Endothelial cell of umbilical vein (primary cell): ENCODE measurements at regions not wholly inside any gene's neighbourhood (a gene's known extent, or its start where the extent isn't known, plus 50 kb on each side); places are given as distances from the start of the nearest gene placed in this dataset.

ENCODE experiments used
- BruUV-seq: library from RNA; stranded (reverse); fragments of 400-500 nt; replicated peaks from 2 replicates; lab custom pipeline; 2021; lab: Mats Ljungman, UMichigan
- CTCF ChIA-PET: fragments of 300-600, 350-600 bp; sonication (Branson Sonifier 250); formaldehyde crosslinking; loops from one replicate; lab custom pipeline; 2021; ENCODE audit warnings: antibody characterized with exemption, inconsistent platforms; lab: Charles Lee
- POLR2A ChIA-PET: fragments of 300-600, 350-600 bp; sonication (Branson Sonifier 250); formaldehyde crosslinking; loops from one replicate; lab custom pipeline; 2021; ENCODE audit warnings: antibody characterized with exemption, inconsistent platforms; lab: Charles Lee
- DNase-seq: peaks from one replicate; pipeline ENCODE4 v3.0.0-alpha.2; 2011; ENCODE audit warnings: low read depth, low spot score
- FAIRE-seq: peaks from 2 replicates; lab custom pipeline; 2011; peaks lifted over from hg19 to GRCh38; lab: Jason Lieb, UNC
- H2AFZ ChIP-seq: 2 replicates; pipeline ENCODE4 v1.6.0; 2012; ENCODE audit warnings: low read depth, low read length, control low read depth, inconsistent platforms
- H3K27ac ChIP-seq: 2 replicates; pipeline ENCODE4 v1.5.1; 2011; ENCODE audit warnings: low read depth, mild to moderate bottlenecking, control low read depth, low read length, moderate library complexity; ENCODE audit not compliant: insufficient read depth
- H3K27me3 ChIP-seq, 2 experiments: 2 replicates each; pipeline versions ENCODE4 v1.6.0 to v1.6.1; 2011; ENCODE audit warnings: low read length in 2 of 2, mixed read lengths in 1 of 2; ENCODE audit not compliant: control insufficient read depth in 2 of 2, insufficient read depth in 2 of 2
- H3K36me3 ChIP-seq, 2 experiments: 2 replicates in 1 of 2; 3 replicates in 1 of 2; pipeline ENCODE4 v1.5.1; 2011; ENCODE audit warnings: low read length in 2 of 2, mild to moderate bottlenecking in 1 of 2, moderate library complexity in 1 of 2; ENCODE audit not compliant: control insufficient read depth in 2 of 2, insufficient read depth in 2 of 2; ENCODE audit errors: extremely low read depth in 1 of 2
- H3K4me1 ChIP-seq: 3 replicates; pipeline ENCODE4 v1.5.1; 2011; ENCODE audit warnings: mild to moderate bottlenecking, low read length; ENCODE audit not compliant: control insufficient read depth, insufficient read depth; ENCODE audit errors: extremely low read depth
- H3K4me2 ChIP-seq: 2 replicates; pipeline ENCODE4 v1.6.1; 2011; ENCODE audit warnings: low read length, control low read depth, mixed read lengths; ENCODE audit not compliant: insufficient read depth
- H3K4me3 ChIP-seq, 3 experiments: fragments of 200-600 bp in 1 of 3; sonication (generic), shearing (Covaris generic) in 1 of 3; replicated peaks in 1 of 3; 2 replicates each; pipeline ENCODE4 v1.5.1; 2011 to 2016; ENCODE audit warnings: control low read depth in 3 of 3, low read length in 3 of 3, mild to moderate bottlenecking in 2 of 3, inconsistent platforms in 1 of 3, low read depth in 1 of 3, moderate library complexity in 1 of 3; ENCODE audit not compliant: insufficient read depth in 1 of 3
- H3K79me2 ChIP-seq: 2 replicates; pipeline ENCODE4 v1.6.0; 2012; ENCODE audit warnings: low read length, inconsistent platforms; ENCODE audit not compliant: control insufficient read depth, insufficient read depth
- H3K9ac ChIP-seq: replicated peaks from 2 replicates; pipeline ENCODE3; 2011; ENCODE audit warnings: low read length, control low read depth; ENCODE audit not compliant: insufficient read depth; ENCODE audit errors: extremely low read depth
- H3K9me1 ChIP-seq: replicated peaks from 3 replicates; pipeline ENCODE4 v1.6.0; 2011; ENCODE audit warnings: mild to moderate bottlenecking, low read length; ENCODE audit not compliant: control insufficient read depth, insufficient read depth; ENCODE audit errors: extremely low read depth
- H3K9me3 ChIP-seq: replicated peaks from 2 replicates; pipeline ENCODE4 v1.5.1; 2012; ENCODE audit warnings: low read length, inconsistent platforms; ENCODE audit not compliant: control insufficient read depth, insufficient read depth
- H4K20me1 ChIP-seq: replicated peaks from 2 replicates; pipeline ENCODE3; 2011; ENCODE audit warnings: mild to moderate bottlenecking, low read length; ENCODE audit not compliant: control insufficient read depth, insufficient read depth; ENCODE audit errors: extremely low read depth
- FOS ChIP-seq: IDR thresholded peaks from 2 replicates; pipeline ENCODE4 v1.6.1; 2011; ENCODE audit warnings: mild to moderate bottlenecking, low read length, moderate library complexity, borderline replicate concordance; ENCODE audit not compliant: insufficient read depth
- GATA2 ChIP-seq: IDR thresholded peaks from 2 replicates; pipeline ENCODE4 v1.7.0; 2011; ENCODE audit warnings: low read depth, mild to moderate bottlenecking, moderate library complexity, mixed read lengths, low read length; ENCODE audit not compliant: insufficient read length, insufficient read depth
- JUN ChIP-seq: IDR thresholded peaks from 2 replicates; pipeline ENCODE4 v1.6.1; 2011; ENCODE audit warnings: borderline replicate concordance, low read depth; ENCODE audit not compliant: insufficient read length, insufficient read depth
- MYC ChIP-seq: IDR thresholded peaks from one replicate; pipeline ENCODE4 v1.6.1; 2011; ENCODE audit warnings: mild to moderate bottlenecking, low read depth, low read length
- POLR2A ChIP-seq: IDR thresholded peaks from 2 replicates; pipeline ENCODE4 v1.6.1; 2012; ENCODE audit warnings: low read depth, mild to moderate bottlenecking, control low read depth, low read length
- POLR2AphosphoS5 ChIP-seq: IDR thresholded peaks from 2 replicates; pipeline ENCODE4 v1.6.1; 2012; ENCODE audit warnings: low read depth, mild to moderate bottlenecking, control low read depth, low read length, moderate library complexity; ENCODE audit not compliant: insufficient read depth
- dilution Hi-C: fragments of 300-500 bp; cut with MboI; formaldehyde crosslinking; loops from one replicate; pipeline ENCODE4 v1.15.0; 2019; ENCODE audit warnings: low sequenced_read_pairs; ENCODE audit not compliant: extremely low pct_ligation_motif_present
- intact Hi-C: fragments of 100-400 bp; cut with micrococcal nuclease; formaldehyde crosslinking; loops from one replicate; pipeline ENCODE4 v1.10.0; 2022
- TF ChIP-seq, protein P1 (sequence below): IDR thresholded peaks from 2 replicates; pipeline ENCODE4 v1.6.1; 2011; ENCODE audit not compliant: insufficient read depth, insufficient read length
- TF ChIP-seq, protein P2 (sequence below), 2 donors: IDR thresholded peaks; 1 replicate in 1 of 2; 2 replicates in 1 of 2; pipeline ENCODE4 v1.5.1; 2011; ENCODE audit warnings: low read length in 2 of 2, mild to moderate bottlenecking in 2 of 2, moderate library complexity in 2 of 2, control low read depth in 1 of 2, inconsistent platforms in 1 of 2, low read depth in 1 of 2; ENCODE audit not compliant: insufficient read depth in 1 of 2; ENCODE audit errors: extremely low read depth in 1 of 2

DNA sequence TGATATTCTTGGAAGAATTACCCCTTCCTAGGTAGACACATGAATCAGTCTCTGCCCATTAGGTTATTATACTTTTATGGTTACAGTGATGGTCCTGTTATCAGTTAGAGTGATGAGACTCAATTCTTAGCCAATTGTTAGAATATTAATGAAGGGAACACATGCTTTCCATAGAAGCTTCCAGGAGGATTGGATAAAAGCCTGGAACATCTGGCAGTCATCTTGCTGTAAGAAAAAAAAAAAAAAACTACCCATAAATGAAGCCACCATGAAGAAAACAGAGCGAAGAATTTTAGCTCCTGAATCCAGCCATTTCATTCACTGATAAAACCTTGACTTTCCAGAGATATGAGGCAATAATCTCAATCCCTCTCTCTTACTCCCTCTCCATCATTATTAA, 262.5 kb upstream of the GRIN3A start:
- Histone ChIP-seq H3K27ac (no peak overlapping the region), H3K36me3 (no peaks in the 10 kb centered on the region), H3K4me2 (no peak overlapping the region), H3K9ac (no peak overlapping the region), H3K9me1 (no peaks in the 10 kb centered on the region), H3K9me3 (peaks cover 2% of the 10 kb centered on the region), H4K20me1 (no peaks in the 10 kb centered on the region), H2AFZ (no peak overlapping the region), H3K79me2 (no peaks in the 10 kb centered on the region), H3K4me3 (no peak overlapping the region), H3K27me3 (no peaks in the 10 kb centered on the region), H3K4me1 (no peaks in the 10 kb centered on the region)
- no TSS peak for BruUV-seq
- intact Hi-C loops: no loop called here
- TF ChIP-seq POLR2AphosphoS5 (no peak), JUN (no peak), GATA2 (no peak), POLR2A (no peak), MYC (no peak), FOS (no peak)
- TF ChIP-seq, protein P1, sequence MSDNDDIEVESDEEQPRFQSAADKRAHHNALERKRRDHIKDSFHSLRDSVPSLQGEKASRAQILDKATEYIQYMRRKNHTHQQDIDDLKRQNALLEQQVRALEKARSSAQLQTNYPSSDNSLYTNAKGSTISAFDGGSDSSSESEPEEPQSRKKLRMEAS: no peak
- TF ChIP-seq, protein P2, sequence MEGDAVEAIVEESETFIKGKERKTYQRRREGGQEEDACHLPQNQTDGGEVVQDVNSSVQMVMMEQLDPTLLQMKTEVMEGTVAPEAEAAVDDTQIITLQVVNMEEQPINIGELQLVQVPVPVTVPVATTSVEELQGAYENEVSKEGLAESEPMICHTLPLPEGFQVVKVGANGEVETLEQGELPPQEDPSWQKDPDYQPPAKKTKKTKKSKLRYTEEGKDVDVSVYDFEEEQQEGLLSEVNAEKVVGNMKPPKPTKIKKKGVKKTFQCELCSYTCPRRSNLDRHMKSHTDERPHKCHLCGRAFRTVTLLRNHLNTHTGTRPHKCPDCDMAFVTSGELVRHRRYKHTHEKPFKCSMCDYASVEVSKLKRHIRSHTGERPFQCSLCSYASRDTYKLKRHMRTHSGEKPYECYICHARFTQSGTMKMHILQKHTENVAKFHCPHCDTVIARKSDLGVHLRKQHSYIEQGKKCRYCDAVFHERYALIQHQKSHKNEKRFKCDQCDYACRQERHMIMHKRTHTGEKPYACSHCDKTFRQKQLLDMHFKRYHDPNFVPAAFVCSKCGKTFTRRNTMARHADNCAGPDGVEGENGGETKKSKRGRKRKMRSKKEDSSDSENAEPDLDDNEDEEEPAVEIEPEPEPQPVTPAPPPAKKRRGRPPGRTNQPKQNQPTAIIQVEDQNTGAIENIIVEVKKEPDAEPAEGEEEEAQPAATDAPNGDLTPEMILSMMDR (IDR thresholded peaks at IDR 0.05; ENCODE audit: extremely low read depth in 1 of 2, insufficient read depth in 1 of 2, low read depth in 1 of 2, low read length in 2 of 2): no peak
- POLR2A ChIA-PET: no interaction called here
- DNase-seq (no peak), FAIRE-seq (no peak)
- dilution Hi-C loops: no loop called here
- CTCF ChIA-PET: no interaction called here
